Glutamatergic neuron (in vitro differentiated cells): ENCODE measurements at regions not wholly inside any gene's neighbourhood (a gene's known extent, or its start where the extent isn't known, plus 50 kb on each side); places are given as distances from the start of the nearest gene placed in this dataset.

Source experiments
- DNase-seq: peaks from one replicate; pipeline ENCODE4 v3.0.0; 2022
- H3K27ac Mint-ChIP-seq: one replicate; pipeline ENCODE4 v1.8.0; 2020; ENCODE audit warnings: mild to moderate bottlenecking, mixed read lengths, inconsistent platforms; ENCODE audit not compliant: unreplicated experiment
- H3K27me3 Mint-ChIP-seq: one replicate; pipeline ENCODE4 v1.8.0; 2020; ENCODE audit warnings: mild to moderate bottlenecking, moderate library complexity, mixed read lengths, inconsistent platforms; ENCODE audit not compliant: unreplicated experiment
- H3K36me3 Mint-ChIP-seq: one replicate; pipeline ENCODE4 v1.8.0; 2020; ENCODE audit warnings: mild to moderate bottlenecking, mixed read lengths, inconsistent platforms; ENCODE audit not compliant: unreplicated experiment
- H3K4me1 Mint-ChIP-seq: one replicate; pipeline ENCODE4 v1.8.0; 2020; ENCODE audit warnings: mild to moderate bottlenecking, low read depth, mixed read lengths, inconsistent platforms; ENCODE audit not compliant: unreplicated experiment
- H3K4me3 Mint-ChIP-seq: one replicate; pipeline ENCODE4 v1.8.0; 2020; ENCODE audit warnings: mild to moderate bottlenecking, mixed read lengths, inconsistent platforms; ENCODE audit not compliant: unreplicated experiment
- H3K9me3 Mint-ChIP-seq: one replicate; pipeline ENCODE4 v1.8.0; 2020; ENCODE audit warnings: mild to moderate bottlenecking, moderate library complexity, mixed read lengths, inconsistent platforms; ENCODE audit not compliant: unreplicated experiment
- CTCF ChIP-seq: fragments of 200-600 bp; sonication (generic); IDR thresholded peaks from one replicate; pipeline ENCODE4 v1.5.0; 2021; ENCODE audit not compliant: partially characterized antibody, unreplicated experiment

- H3K27me3 Mint-ChIP-seq, result peaks cover 2% of the 10 kb centered on the region
Measured at GRCh38 chr4:24112466-24112865, 222.6 kb upstream of the PPARGC1A start.

GRCh38 chr4:24108567-24108966, 218.7 kb upstream of the PPARGC1A start:
- no peak overlapping the region for H3K4me3 Mint-ChIP-seq
- DNase-seq, result no peak
- peaks cover 2% of the 10 kb centered on the region for H3K27me3 Mint-ChIP-seq
- TF ChIP-seq CTCF, result no peak
- H3K36me3 Mint-ChIP-seq, result no peaks in the 10 kb centered on the region
- H3K27ac Mint-ChIP-seq, result no peak overlapping the region
- H3K4me1 Mint-ChIP-seq, result no peaks in the 10 kb centered on the region
- no peaks in the 10 kb centered on the region for H3K9me3 Mint-ChIP-seq

More at GRCh38 chr4:24112466-24112865, 222.6 kb upstream of the PPARGC1A start:
- Mint-ChIP-seq H3K4me1 (no peaks in the 10 kb centered on the region), H3K9me3 (no peaks in the 10 kb centered on the region), H3K36me3 (no peaks in the 10 kb centered on the region), H3K27ac (no peak overlapping the region), H3K4me3 (no peak overlapping the region)
- TF ChIP-seq CTCF, result no peak
- no peak for DNase-seq

GRCh38 chr4:24105327-24106038, 215.6 kb upstream of the PPARGC1A start:
- no peak overlapping the region for H3K27ac Mint-ChIP-seq
- no peak for DNase-seq
- H3K36me3 Mint-ChIP-seq, result no peaks in the 10 kb centered on the region
- H3K27me3 Mint-ChIP-seq, result peaks cover 2% of the 10 kb centered on the region
- no peak overlapping the region for H3K4me3 Mint-ChIP-seq
- H3K9me3 Mint-ChIP-seq, result no peaks in the 10 kb centered on the region
- no peaks in the 10 kb centered on the region for H3K4me1 Mint-ChIP-seq
- no peak for TF ChIP-seq CTCF

GRCh38 chr4:24104158-24104565, 214.3 kb upstream of the PPARGC1A start:
- H3K27ac Mint-ChIP-seq, result no peak overlapping the region
- H3K4me1 Mint-ChIP-seq, result no peaks in the 10 kb centered on the region
- no peak for DNase-seq
- no peaks in the 10 kb centered on the region for H3K9me3 Mint-ChIP-seq
- H3K36me3 Mint-ChIP-seq, result no peaks in the 10 kb centered on the region
- no peak overlapping the region for H3K4me3 Mint-ChIP-seq
- peaks cover 1% of the 10 kb centered on the region for H3K27me3 Mint-ChIP-seq
- TF ChIP-seq CTCF, result no peak

- Mint-ChIP-seq H3K27me3 (no peaks in the 10 kb centered on the region), H3K9me3 (no peaks in the 10 kb centered on the region), H3K36me3 (no peaks in the 10 kb centered on the region), H3K4me1 (no peaks in the 10 kb centered on the region), H3K27ac (no peak overlapping the region), H3K4me3 (no peak overlapping the region)
- TF ChIP-seq CTCF, result no peak
- DNase-seq, result no peak
Measured at GRCh38 chr4:24103434-24104157, 213.7 kb upstream of the PPARGC1A start.
